ENCODE measurements at regions not wholly inside any gene's neighbourhood (a gene's known extent, or its start where the extent isn't known, plus 50 kb on each side); places are given as distances from the start of the nearest gene placed in this dataset.

DNA sequence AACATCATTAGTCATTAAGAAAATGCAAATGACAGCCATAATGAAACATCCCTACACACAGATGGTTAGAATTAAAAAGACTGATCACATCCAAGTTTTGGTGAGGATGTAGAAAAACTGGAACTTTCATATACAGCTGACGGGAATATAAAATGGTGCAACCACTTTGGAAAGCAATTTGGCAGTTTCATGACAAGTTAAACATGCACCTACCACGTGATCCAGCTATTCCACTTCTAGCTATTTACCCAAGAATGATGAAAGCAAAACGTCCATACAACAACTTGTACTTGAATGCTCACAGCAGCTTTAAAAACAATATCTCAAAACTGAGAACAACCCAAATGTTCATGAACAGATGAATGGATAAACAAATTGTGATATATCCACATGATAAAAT, 77.9 kb upstream of the AVPR1A start:
- no peak for DNase-seq (ENCODE audit: low spot score)

DNA sequence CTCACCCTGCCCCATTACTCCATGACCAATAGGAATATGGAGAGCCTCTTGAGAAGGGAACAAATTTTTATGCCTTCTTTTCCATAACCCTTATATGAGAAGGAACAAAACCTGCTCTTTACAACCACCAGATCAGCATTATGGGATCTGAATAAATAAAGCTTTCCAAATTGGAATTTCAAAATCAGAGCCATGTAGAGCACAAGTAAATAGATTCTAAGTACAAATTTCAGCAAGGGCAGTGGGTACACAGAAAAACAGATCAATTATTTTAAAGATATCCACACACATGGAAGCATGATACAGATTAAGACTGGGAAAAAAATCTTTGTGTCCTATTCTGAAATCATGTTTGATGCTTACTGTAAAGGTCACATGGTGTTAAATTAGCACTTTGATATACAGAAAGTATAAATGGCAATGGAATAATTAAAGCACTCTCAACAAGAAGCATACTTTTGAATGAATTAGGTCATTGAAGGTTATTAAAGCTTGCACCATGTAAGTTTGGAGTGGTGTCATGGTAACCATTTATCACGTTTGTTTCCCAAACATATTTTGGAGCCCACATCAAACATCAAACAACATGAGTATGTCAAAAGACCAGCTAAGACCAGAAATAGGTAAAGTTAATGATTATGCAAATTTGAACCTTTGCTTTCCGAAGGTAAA, 75.9 kb upstream of the AVPR1A start:
- DNase-seq (ENCODE audit: low spot score): no peak

DNA sequence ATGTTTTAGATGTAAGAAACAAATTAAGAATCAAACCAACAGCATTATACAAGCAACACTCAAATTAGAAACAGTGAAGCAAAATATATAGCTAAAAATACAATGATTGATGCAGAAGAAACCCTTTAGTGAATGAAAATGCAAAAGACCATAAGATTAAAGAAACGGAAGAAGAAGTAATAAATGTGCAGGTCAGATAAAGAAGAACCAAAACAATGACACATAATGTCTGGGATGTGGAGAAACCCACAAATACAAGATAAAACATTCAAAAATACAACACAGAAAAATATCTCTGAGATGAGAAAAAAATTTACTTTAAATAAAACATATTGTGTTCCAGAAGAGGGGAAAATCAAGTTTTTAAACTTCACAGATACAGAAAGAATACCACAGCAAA, 73.4 kb upstream of the AVPR1A start:
- DNase-seq (ENCODE audit: low spot score): no peak

DNA sequence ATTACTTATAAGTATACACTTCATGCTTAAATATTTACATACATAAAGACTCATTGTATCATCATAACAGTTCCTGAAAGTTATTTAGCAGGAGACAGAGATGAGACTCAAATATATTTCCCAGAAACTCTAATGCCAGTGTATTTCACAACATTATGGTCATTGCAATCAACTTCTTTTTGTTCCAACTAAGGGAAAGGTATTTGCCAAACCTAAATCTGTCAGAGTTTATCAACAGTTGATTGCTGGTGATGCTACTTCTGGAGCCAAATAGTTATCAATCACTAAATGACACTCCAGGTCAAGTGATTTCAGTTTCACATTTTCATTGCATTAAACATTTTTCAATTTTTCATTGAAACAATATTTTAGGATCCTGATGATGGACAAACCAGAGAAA, 72.1 kb upstream of the AVPR1A start:
- no peak for DNase-seq (ENCODE audit: low spot score)

GRCh38 chr12:63222582-63222981, 71.6 kb upstream of the AVPR1A start:
- DNase-seq (ENCODE audit: low spot score): no peak

- DNase-seq (ENCODE audit: low spot score): no peak
Measured at GRCh38 chr12:63220921-63221320, 69.9 kb upstream of the AVPR1A start.

DNA sequence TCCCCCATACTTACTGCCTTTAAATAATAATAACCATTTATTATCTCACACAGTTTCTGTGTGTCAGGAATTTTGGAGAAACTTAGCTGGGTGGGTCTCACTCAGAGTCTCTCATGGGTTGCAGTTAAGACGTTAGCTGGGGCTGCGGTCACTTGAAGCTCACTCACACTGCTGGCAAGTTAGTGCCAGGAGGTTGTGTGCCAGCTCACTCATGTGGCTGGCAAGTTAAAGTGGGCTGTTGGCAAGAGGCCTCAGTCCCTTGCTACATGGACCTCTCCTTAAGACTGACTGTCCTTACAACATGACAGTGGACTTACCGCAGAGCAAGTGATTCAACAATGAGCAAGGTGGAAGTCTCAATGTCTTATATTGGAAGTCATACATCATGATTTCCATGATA, 61.3 kb upstream of the AVPR1A start:
- DNase-seq (ENCODE audit: low spot score): no peak

GRCh38 chr12:63208956-63209355, 58.0 kb upstream of the AVPR1A start:
- no peak for DNase-seq (ENCODE audit: low spot score)

GRCh38 chr12:63206909-63207308, 55.9 kb upstream of the AVPR1A start:
- DNase-seq (ENCODE audit: low spot score): no peak

DNA sequence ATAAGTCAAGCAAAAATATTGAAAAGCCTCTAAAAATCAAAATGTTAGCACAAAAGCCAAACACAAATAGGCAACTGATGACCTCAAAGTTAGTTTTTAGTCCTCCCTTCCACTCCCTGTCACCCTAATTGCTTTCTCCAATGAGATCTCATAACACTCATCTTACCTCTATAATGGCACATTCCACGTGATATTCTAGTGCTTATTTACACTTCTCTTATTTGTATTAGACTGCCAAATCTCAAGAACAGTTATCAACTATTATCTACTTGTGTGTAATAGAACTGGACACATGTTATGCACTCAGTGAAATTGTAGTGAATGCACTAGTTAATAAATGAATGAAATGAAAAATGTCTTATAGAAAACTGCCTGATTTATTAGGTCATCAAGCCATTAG, 55.5 kb upstream of the AVPR1A start:
- no peak for DNase-seq (ENCODE audit: low spot score)

Data from AG08396 (cell line).